Body of pancreas (tissue), 4 donors: ENCODE measurements at regions not wholly inside any gene's neighbourhood (a gene's known extent, or its start where the extent isn't known, plus 50 kb on each side); places are given as distances from the start of the nearest gene placed in this dataset.

Experiments used
- ATAC-seq: fragments of 150-250 bp; one replicate; pipeline ENCODE4 v1.9.1; 2016
- DNase-seq, 4 donors: peaks; one replicate each; pipeline ENCODE4 v3.0.0-alpha.2; 2019
- H3K27ac ChIP-seq, 4 donors: fragments of 200-600 bp; sonication (generic); 1 replicate in 3 of 4; 2 replicates in 1 of 4; pipeline versions ENCODE4 v1.5.1 to v1.6.1; 2016 to 2019; ENCODE audit warnings: mild to moderate bottlenecking in 1 of 4, mixed read lengths in 1 of 4, moderate library complexity in 1 of 4
- H3K27me3 ChIP-seq, 2 donors: fragments of 200-600 bp; sonication (generic); one replicate each; pipeline ENCODE4 v1.6.0; 2016; ENCODE audit warnings: mild to moderate bottlenecking in 1 of 2
- H3K36me3 ChIP-seq, 2 donors: fragments of 200-600 bp; sonication (generic); replicated peaks in 1 of 2; 2 replicates each; pipeline ENCODE4 v1.5.1; 2016; ENCODE audit warnings: low read depth in 2 of 2; ENCODE audit not compliant: insufficient read depth in 1 of 2
- H3K4me1 ChIP-seq: fragments of 200-600 bp; sonication (generic); one replicate; pipeline ENCODE4 v1.6.0; 2016
- H3K4me3 ChIP-seq, 2 donors: fragments of 200-600 bp; sonication (generic); 1 replicate in 1 of 2; 2 replicates in 1 of 2; pipeline ENCODE4 v1.5.1; 2016 to 2019
- H3K9me3 ChIP-seq, 3 donors: fragments of 200-600 bp; sonication (generic); 1 replicate in 2 of 3; 2 replicates in 1 of 3; pipeline ENCODE4 v1.5.1; 2016
- CTCF ChIP-seq, 7 experiments: fragments of 450-650 bp in 4 of 7; fragments of 200-600 bp in 3 of 7; sonication (generic) in 3 of 7; IDR thresholded peaks; one replicate each; pipeline ENCODE4 v1.5.1; 2016 to 2019; ENCODE audit warnings: antibody characterized with exemption in 7 of 7
- POLR2A ChIP-seq, 3 donors: fragments of 450-650 bp; IDR thresholded peaks; one replicate each; pipeline ENCODE4 v1.6.1; 2016; ENCODE audit warnings: antibody characterized with exemption in 3 of 3, mild to moderate bottlenecking in 2 of 3
- WGBS, 2 donors: methylation state at CpG; one replicate each; pipeline ENCODE4 v1.1.5; 2017; 5-methylcytosine and 5-hydroxymethylcytosine counted together
- intact Hi-C: fragments of 100-400 bp; cut with DNase I; formaldehyde crosslinking; loops from one replicate; pipeline ENCODE4 v1.15.1; 2023

- ATAC-seq (no peak), DNase-seq (no peak)
- WGBS, 2 donors: 47 to 60% methylated on average over 2 of the region's 2 CpGs
- intact Hi-C loops: no loop called here
- Histone ChIP-seq H3K4me1 (no peaks in the 10 kb centered on the region), H3K36me3 (no peaks in the 10 kb centered on the region), H3K9me3 (no peaks in the 10 kb centered on the region), H3K27ac (no peak overlapping the region), H3K27me3 (no peaks in the 10 kb centered on the region), H3K4me3 (no peak overlapping the region)
- TF ChIP-seq CTCF (IDR thresholded peaks at IDR 0.05) (no peak), POLR2A (IDR thresholded peaks at IDR 0.05) (no peak)
Measured at GRCh38 chr7:41892356-41893100, 189.6 kb upstream of the INHBA start.

GRCh38 chr7:41891950-41892349 is 189.1 kb upstream of the INHBA start:
- no peak for TF ChIP-seq POLR2A (IDR thresholded peaks at IDR 0.05)
- no peak for TF ChIP-seq CTCF (IDR thresholded peaks at IDR 0.05)
- no peak for DNase-seq
- H3K4me3 ChIP-seq: no peak overlapping the region
- no peaks in the 10 kb centered on the region for H3K9me3 ChIP-seq
- ATAC-seq: no peak
- H3K4me1 ChIP-seq: no peaks in the 10 kb centered on the region
- 60 to 64% methylated on average over 8 of the region's 8 CpGs for WGBS, 2 donors
- H3K27me3 ChIP-seq: no peaks in the 10 kb centered on the region
- H3K27ac ChIP-seq: no peak overlapping the region
- intact Hi-C loops: no loop called here
- no peaks in the 10 kb centered on the region for H3K36me3 ChIP-seq

- intact Hi-C loops: no loop called here
- 64 to 71% methylated on average over 9 of the region's 9 CpGs for WGBS, 2 donors
- DNase-seq (peak in 1 of 4 donors; percentile 10), ATAC-seq (no peak)
- no peaks in the 10 kb centered on the region for H3K9me3 ChIP-seq
- H3K4me3 ChIP-seq: no peak overlapping the region
- no peaks in the 10 kb centered on the region for H3K4me1 ChIP-seq
- no peaks in the 10 kb centered on the region for H3K36me3 ChIP-seq
- H3K27me3 ChIP-seq: no peaks in the 10 kb centered on the region
- no peak overlapping the region for H3K27ac ChIP-seq
- TF ChIP-seq POLR2A (IDR thresholded peaks at IDR 0.05): no peak
- no peak for TF ChIP-seq CTCF (IDR thresholded peaks at IDR 0.05)
Measured at GRCh38 chr7:41890631-41891274, 187.9 kb upstream of the INHBA start.

GRCh38 chr7:41889472-41889871 is 186.6 kb upstream of the INHBA start:
- H3K27ac ChIP-seq: no peak overlapping the region
- no peaks in the 10 kb centered on the region for H3K9me3 ChIP-seq
- intact Hi-C loops: no loop called here
- no peak for ATAC-seq
- TF ChIP-seq CTCF (IDR thresholded peaks at IDR 0.05) (no peak), POLR2A (IDR thresholded peaks at IDR 0.05) (no peak)
- 75 to 86% methylated on average over 4 of the region's 4 CpGs for WGBS, 2 donors
- no peak overlapping the region for H3K4me3 ChIP-seq
- H3K36me3 ChIP-seq: no peaks in the 10 kb centered on the region
- H3K27me3 ChIP-seq: no peaks in the 10 kb centered on the region
- no peaks in the 10 kb centered on the region for H3K4me1 ChIP-seq
- DNase-seq: no peak

- DNase-seq (no peak), ATAC-seq (no peak)
- H3K4me1 ChIP-seq: no peaks in the 10 kb centered on the region
- no peaks in the 10 kb centered on the region for H3K27me3 ChIP-seq
- WGBS, 2 donors: 39 to 42% methylated on average over 5 of the region's 5 CpGs
- intact Hi-C loops: no loop called here
- H3K27ac ChIP-seq: no peak overlapping the region
- H3K36me3 ChIP-seq: no peaks in the 10 kb centered on the region
- no peak for TF ChIP-seq CTCF (IDR thresholded peaks at IDR 0.05)
- TF ChIP-seq POLR2A (IDR thresholded peaks at IDR 0.05): no peak
- no peaks in the 10 kb centered on the region for H3K9me3 ChIP-seq
- no peak overlapping the region for H3K4me3 ChIP-seq
Measured at GRCh38 chr7:41889040-41889439, 186.2 kb upstream of the INHBA start.
